NT2/D1 (cell line): ENCODE measurements at regions not wholly inside any gene's neighbourhood (a gene's known extent, or its start where the extent isn't known, plus 50 kb on each side); places are given as distances from the start of the nearest gene placed in this dataset.

Experiments used
- SUZ12 ChIP-seq: IDR thresholded peaks from 2 replicates; pipeline ENCODE4 v1.6.1; 2011; ENCODE audit not compliant: insufficient read length, insufficient read depth; ENCODE audit errors: extremely low read depth
- YY1 ChIP-seq: IDR thresholded peaks from 2 replicates; pipeline ENCODE4 v1.6.1; 2011; ENCODE audit not compliant: insufficient read length, insufficient read depth
- ZNF274 ChIP-seq: IDR thresholded peaks from 2 replicates; pipeline ENCODE4 v1.6.1; 2011; ENCODE audit warnings: mild to moderate bottlenecking, low read depth, low read length

DNA sequence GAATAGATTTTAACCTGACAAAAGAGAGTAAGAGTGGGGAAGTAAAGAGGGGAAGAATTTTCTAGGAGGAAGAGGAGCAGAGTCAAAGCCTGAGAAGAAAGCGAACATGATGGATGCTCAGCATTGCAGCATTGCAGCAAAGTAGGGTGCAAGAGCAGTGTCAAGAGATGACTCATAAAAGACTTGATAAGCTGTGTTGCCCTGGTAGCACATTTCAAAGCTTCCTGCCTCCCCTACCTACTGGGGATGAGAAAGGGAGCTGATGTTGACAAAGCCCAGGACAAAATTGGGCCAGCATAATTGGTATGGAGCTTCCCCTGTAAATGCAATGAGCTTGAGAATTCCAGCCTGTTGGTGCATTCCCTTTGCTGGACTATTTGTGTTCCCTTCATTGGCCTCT lies 121.6 kb upstream of the ST8SIA2 start:
- TF ChIP-seq YY1 (no peak), SUZ12 (no peak), ZNF274 (no peak)
